Renal cortical epithelial cell (primary cell): ENCODE measurements at regions not wholly inside any gene's neighbourhood (a gene's known extent, or its start where the extent isn't known, plus 50 kb on each side); places are given as distances from the start of the nearest gene placed in this dataset.

ENCODE experiments used
- DNase-seq: peaks from one replicate; pipeline ENCODE4 v3.0.0-alpha.2; 2011; ENCODE audit warnings: low read depth

DNA sequence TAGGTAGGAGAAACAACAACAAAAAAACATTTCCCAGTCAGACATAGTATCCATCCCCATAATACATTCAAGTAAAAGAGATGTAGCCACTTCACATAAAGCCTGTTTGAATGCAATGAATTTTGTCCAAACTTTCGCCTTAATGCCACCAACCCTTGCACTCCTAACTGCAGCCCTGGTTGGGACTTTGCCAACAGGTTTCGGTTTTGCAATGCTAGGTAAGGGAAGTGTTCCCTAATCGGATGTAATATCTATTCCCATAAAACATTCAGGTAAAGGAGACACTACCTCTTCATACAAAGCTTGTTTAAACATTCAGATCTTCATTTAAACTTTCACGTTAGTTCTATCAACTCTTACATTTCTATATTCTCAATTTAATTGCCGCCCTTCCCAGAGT lies 336.1 kb downstream of the DRD1 start:
- no peak for DNase-seq

DNA sequence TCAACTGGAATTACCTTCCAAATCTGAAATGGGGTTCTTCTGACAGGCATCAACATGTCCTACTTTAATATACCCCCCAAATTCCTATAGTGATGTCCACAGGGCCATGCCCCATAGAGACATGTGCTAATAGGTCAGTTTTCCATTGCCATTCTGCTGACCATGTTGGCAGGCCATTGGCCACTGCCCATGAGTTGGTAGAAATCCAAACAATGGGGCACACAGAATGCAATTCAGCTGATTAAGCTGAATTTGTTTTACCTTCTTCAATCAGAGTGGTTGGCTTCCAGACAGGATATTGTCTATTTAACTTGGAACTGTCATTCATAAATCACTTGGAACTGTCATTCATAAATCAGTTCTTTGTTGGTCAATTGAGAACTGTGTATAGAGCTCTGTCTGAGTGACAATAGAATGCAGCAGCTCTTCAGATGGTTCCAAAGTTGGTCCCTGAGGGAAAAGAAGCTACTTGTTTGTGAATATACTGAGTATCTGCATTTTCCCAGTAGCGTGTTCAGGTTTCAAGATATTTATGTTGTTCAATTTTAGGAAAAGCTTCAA lies 336.9 kb downstream of the DRD1 start:
- DNase-seq: no peak

DNA sequence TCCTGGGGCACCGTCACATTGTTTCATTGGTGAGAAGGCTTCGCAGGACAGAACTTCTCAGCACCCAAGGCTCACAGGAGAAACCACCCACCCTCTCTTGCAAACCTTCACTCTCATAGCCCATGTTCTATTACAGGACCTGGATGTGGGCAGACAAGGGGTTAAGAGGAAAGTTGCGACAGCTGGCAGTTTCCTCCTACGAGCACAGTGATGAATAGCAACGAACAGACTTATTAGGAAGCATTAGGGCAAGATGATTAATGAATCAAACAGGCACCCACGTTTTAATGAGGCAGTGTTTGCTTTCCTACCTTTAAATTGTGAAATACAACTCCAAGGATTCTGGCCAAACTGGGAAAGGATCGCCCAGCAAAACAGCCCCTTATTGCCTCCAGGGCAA lies 339.3 kb downstream of the DRD1 start:
- no peak for DNase-seq

DNA sequence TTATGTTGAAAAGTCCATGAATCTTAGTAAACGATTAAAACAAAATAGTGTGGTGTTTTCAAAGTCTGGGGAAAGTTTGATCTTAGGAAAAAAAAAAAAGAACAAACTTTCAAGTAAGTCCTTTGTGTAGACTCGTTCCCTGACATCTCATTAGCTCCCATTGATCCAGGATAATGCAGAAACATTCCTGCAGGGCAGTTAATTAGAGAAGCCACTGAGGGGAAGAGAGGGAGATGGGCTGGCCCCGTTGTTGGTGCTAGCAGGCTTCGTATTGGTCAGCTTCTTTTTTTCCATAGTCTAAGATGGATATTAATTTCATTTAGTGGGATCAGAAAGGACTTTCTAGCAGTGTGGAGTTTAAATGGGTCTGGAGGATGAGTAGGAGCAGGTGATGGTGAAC lies 340.2 kb downstream of the DRD1 start:
- DNase-seq: no peak

DNA sequence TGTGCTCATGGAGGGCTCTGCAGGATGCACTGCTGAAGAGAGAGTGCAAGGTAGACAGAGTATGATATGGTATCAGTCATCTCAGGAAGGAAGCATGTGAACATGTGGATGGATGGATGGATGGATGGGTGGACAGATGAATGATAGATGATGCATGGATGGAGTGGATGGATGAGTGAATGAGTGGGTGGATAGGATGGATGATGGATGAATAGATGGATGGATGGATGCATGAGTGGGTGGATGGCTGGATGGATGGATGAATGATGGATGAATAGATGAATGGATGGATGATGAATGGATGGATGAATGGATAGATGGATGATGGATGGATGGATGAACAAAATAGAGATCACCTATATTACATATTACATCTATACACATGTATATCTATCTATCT lies 341.3 kb downstream of the DRD1 start:
- DNase-seq: no peak

DNA sequence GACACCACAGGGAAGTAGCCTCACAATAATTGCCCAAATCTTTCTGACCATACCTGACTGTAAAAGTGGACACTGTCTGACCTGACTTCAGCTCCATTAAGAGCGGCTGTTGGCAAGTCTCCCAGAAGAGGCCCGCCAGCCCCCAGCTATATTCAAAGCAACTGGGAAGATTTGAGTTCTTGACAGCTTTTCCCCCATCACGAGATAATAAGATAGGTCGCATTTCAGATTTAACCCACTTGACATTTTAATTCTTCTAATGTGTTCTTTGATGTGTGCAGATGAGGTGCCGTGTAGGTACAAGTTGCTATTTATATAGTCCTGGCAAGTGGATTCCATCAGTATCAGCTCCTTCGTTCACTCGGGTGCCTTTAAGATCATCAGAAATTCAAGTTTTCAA lies 345.7 kb downstream of the DRD1 start:
- DNase-seq: no peak

DNA sequence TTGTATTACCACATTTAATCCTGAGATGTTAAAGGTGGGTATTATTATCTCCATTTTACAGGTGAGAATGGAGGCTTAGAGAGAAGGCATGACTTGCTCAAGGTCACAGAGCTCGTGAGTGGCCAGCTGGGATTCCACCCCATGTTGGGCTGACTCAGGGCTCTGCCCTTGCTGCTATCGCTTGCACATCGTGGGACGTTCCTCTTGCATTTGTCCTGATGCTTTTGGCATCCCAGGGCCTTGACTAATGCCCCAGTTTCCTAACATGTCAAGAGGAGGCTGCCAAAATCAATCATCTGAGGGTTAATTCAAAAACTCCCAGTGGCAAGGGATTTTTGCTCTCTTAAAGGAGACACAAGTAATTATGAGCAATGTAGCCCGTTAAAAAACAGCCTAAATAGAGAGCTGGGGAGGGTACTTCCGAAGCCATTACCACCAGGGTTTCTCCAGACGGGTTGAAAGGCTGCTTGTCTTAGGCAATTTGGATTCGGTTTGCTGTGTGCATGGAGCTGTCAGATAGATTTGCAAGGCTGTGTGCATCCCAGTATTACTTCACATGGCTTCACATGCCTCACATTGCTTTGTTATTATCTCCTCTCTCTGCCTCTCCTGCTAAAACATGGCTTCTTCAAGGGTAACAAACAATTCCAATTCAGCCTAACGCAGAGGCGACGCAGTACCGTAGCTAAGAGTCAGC lies 347.4 kb downstream of the DRD1 start:
- no peak for DNase-seq

DNA sequence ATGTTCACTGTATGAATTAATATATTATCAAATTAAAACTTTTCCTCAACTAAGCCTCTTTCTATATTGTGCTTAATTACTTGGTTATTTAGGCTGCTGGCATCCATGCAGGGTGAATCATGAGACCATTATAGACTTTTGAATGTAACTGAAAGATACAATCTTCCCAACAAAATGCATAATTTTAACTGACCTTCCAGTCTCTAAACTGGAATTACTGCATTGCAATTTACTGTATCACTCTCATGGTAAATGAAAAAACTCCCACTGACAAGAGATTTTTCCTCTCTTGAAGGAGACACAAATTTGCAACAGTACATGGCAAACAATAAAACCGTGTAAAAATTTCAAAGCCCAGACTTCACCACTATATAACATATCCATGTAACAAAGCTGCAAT lies 349.5 kb downstream of the DRD1 start:
- no peak for DNase-seq

DNA sequence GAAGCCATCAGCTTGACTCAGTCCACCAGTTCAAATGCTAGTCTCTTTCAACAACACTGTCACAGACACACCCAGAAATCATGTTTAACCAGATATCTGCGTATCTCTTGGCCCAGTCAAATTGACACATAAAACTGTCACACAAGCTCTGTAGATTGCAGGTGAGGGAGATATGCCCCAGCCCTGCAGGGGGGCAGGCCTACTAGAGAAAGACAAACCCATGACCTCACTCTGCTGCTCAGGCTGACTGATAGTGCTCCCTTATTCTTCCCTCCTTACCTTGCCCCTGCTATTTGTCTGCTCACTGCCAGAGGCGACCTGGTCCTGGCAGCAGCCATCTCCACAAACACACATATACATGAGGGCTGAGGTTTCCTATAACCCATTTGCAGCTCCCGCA lies 351.3 kb downstream of the DRD1 start:
- DNase-seq: no peak

DNA sequence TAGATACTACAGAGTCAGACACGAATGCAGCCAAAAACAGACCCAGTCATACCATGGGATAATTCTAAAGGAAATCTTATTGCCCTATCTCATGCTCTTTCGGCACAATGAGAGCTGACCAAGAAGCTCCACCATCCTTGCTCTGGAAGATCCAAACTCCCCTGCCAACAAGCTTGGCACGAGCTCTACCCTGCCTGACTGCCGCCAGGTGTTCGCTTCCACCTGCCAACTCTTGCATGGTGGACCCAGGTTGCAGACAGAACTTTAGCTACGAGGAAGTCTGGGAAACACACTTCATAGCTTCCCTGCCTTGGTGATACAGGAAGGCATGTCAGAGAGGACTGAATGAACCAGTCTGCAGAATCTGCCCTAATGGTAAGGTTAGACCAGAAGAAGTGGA lies 355.0 kb downstream of the DRD1 start:
- DNase-seq: no peak

DNA sequence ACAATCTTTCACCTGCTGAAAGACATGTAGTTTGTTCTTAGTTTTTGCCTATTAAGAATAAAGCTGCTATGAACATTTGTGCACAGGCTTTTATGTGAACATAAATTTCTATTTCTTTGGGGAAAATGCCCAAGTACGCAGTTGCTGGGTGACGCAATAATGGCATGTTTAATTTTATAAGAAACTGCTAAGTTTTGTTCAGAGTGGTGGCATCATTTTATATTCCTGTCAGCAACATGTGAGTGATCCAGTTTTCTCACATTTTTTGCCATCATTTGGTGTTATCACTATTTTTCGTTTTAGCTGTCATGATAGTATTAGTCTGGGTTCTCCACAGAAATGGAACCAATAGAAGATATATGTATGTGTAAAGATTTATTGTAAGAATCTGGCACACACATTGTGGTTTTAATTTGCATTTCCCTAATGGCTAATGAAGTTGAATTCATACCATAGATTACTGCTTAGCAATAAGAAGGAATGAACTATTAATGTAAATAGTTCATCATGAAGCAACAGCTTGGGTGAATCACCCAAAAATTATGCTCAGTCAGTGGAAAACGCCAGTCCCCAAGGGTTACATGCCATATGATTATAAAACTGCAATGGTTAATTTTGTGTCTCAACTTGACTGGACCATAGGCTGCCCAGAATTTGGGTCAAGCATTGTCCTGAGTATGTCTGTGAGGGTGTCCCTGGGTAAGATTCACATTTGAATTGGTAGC lies 358.6 kb downstream of the MSX2 start:
- DNase-seq: no peak

DNA sequence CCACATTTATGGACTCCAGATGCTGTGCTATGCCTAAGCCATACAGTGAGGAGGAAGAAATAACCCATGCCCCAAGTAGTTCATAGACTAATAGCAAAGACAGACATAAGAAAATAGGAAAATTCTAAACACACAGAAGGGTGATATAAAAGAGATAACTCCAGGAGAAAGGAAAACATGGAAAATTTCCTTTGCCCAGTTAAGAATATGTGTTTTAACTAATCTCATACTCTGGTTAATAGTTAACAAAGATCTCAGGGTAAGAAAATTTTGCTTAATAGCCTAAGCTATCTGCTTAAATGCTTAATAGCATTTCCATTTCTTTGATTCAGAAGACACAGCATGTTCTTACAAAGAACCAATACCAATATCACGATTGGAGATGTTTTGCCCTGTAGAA lies 358.0 kb downstream of the MSX2 start:
- DNase-seq: no peak

DNA sequence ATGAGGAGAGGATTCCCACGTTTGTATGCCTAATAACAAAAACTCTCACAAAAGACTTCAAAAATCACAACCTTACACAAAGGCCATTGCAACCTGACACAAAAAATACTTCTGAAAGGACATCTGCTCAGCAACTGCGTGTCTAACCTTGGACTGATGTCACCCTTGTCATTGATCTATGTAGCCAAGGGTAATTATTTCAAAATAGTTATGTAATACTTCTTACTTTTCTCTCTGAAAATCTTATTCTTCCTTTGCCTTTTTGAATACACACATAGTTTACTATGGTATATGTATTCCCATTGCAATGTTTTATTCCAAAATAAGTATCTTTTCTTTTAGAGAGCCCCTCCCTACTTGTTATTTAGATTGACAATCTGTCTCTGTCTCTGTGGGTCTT lies 355.3 kb downstream of the MSX2 start:
- no peak for DNase-seq

DNA sequence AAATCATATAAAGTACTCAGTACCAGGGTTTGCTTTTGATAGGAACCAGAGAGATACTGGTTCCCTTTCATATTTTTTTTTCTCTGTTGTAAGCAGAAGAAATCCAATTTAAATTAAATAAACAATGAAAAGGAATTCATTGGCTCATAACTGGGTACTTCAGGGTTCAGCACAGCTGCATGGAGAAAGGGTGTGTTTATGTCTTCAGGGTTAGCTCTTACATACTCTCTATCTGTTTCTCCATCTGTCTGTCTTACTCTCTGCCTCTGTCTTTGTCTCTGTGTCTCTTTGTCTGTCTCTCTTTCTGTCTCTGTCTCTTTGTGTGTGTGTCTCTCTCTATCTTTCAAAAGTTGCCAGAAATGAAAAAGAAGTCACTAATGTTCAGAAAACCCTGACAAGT lies 345.9 kb downstream of the MSX2 start:
- DNase-seq: no peak

DNA sequence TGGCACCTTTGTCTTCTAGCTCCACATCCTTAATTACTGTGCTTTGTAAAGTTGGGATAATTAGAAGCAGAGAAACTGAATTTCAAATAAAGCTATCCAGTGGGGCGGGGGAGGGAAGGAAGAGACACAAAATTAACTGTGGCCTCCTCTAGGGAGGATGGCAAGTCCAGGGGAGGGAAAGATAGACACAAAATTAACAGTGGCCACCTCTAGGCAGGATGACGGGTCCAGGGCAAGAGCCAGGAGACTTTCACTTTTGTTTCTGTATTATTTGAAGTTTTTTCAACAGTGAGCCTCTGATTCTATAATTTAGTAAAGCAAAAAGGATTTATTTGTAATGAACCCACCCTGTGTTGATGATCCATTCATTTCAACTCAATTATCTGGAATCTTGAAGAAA lies 335.9 kb downstream of the MSX2 start:
- no peak for DNase-seq

DNA sequence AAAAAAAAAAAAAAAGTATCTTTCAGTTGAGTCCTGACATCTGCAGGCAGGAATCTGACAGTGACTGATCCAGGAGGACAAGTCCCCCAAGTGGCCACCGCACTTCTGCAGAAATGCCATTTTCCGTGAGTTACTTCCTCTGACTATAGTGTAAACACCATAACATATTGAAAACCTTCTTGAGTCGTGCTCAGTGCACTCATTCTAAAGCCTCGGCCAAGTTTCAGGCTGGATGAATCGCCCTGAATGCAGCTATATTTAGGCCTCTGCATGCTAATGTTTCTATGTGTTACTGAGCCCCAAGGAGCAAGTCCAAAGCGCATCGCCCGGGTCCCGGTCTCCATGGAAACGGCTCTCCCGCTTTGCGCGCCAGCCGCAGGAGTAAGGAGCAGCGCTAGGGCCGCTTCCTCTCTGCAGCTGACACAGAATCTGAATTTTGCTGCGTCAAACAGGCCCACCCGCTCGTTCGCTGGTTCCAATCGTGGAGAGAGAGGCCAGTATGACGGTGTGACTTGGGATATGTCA lies 335.4 kb downstream of the MSX2 start:
- no peak for DNase-seq

DNA sequence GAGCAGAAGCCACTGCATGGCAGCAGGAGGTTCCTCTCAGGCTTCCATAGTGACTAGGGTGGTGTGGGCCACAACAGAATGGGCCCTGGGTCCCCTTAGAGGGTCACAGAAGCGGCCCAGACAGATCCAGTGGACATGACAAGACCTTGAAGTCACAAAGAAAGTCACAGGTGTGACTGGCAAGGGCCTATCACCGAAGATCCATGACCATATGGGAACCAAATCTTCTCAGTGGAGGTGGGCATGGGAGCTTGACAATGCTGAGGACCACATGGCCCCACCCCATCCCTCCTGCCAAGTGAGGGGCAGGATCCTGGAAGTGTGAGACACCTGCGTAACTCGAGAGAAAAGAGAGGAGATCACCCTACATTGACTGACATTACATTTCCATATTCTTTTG lies 332.4 kb downstream of the MSX2 start:
- no peak for DNase-seq

DNA sequence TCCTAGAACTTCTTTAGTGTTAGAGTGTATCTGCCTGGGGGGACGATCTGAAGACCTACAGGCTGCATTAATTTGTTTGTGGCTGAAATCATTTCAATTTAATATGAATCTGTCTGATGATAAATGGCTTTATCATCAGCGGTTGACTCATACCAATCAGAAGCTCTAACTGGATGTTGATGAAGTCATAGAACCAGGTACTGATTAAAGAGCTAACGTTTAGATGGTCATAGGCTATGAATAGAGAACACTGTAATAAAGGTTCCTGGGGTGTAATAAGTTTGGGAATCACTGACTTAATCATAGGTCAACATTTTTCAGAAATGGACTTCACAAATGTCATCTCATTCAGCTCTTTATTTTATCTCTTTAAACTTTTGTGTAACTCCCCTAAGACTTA lies 329.9 kb downstream of the MSX2 start:
- no peak for DNase-seq

DNA sequence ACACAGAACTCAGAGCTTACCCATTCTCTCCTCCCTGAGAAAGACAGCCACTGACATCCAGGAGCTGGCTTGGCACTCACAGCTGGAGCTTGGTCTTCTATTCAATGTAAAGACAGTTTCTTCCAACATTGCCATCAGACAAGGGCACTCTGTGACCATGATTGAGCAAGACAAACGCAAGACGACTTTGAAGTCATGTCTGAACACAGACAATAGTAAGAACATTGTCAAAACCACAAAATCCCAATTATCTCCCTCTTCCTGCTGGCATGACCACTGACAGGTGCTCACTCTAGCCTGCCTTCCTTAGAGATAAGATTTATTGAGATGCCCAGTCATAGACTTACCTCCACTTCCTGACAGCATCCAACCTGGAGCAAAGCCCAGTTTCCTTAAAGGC lies 328.0 kb downstream of the MSX2 start:
- no peak for DNase-seq

DNA sequence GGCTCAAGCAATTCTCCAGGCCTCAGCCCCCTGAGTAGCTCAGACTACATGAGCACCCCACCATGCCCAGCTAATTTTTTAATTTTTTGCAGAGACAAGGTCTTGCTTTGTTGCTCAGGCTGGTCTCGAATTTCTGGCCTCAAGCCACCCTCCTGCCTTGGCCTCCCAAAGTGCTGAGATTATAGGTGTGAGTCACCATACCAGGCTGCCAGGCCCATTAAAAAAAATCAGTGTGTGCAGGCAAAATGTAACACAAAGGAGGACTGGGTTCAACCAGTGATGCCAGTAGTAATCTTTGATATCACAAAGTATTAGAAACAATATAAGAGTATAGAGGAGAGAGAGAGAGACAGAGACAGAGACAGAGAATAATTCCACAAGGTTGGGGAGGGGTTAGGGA lies 322.7 kb downstream of the MSX2 start:
- DNase-seq: no peak

DNA sequence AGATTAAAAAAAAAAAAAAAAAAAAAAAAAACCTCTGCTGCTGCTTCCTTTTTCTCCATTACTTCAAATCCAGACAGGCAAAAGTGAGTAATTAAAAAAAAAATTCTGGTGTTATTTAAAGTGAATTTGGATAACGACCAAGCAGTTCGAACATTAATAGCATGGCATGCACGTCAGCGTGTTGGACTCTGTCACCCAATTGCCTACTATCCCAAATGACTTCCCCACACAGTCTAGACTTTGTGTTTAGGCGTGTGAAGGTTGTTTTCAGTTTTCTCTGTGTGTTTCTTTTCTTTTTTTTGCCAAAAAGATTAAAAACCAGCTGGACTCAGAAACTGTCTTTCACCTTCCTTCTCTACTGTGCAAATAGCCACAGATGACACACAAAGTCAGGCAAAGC lies 321.4 kb downstream of the MSX2 start:
- no peak for DNase-seq

DNA sequence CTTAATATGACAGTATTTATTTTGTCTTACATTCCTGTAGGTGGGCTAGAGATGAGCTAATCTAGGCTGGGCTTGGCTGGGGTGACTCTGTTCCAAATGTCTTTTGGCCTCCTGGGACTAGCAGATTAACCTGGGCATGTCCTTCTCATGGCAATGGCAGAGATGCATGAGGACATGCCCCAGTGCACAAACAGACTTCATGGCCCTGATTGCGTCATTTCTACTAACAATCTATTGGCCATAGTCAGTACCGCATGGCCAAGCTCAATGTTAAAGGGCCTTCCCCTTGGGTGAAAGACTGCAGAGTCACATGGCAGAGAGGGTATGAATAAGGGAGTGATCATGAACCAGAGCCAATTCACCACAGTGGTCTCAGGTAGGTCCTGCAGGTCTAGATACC lies 313.4 kb downstream of the MSX2 start:
- no peak for DNase-seq

DNA sequence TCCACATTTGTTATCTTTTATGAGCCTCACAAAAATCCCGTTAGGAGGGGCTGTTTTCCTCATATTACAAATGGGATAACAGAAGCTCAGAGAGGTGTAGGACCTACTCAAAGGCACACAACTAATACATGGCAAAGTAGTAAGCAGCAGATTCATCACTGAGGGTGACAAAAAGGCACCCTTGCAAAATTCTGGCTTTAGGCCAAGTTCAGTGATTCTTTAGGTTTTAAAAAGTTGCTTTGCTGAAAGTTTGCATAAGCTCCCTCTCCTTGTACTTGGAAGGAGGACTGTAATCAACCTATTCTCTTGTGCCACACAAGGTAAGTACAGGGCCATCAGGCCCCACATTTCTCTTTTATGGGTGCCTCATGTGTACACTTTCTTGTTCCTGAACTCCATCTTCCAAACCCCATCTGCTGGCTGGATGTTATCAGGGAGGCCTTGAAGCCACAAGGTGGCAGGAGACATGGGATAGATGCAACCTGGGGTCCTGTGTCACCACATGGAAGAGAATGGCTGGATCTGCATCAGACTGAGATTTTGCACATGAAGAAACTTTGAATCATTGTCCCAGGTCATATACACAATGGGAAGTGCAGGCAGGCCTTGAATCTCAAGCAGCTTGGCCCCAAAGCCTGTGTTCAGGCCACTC lies 311.6 kb downstream of the MSX2 start:
- DNase-seq: no peak
